ENCODE measurements at regions not wholly inside any gene's neighbourhood (a gene's known extent, or its start where the extent isn't known, plus 50 kb on each side); places are given as distances from the start of the nearest gene placed in this dataset.

DNA sequence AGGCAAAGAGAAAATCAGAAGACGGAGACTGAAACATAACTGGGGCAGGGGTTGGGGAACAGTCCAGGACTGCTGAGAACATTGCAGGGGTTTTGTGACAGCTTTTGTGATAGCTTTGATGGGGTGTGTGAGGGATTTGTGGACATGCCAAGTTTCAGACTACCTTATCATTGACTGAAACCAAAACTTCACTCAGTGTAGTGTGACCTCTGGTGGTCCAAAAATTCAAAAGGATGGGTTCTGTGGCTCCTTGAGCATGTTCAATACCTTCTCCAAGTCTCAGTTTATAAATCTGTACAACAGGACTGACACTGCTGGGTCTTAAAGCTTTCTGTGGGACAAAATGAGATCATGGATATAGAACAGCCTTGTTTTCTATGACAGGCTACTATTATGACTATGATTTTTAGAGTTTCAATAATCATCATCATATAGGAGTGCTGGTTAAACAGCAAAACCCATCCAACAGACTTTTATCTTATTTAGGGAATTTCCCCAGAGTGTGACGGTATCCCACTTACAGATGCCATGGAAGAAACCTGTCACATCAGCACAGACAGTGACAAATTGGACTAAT, 259.2 kb upstream of the SLC14A2 start:
- POLR2A ChIA-PET = no interaction called here

GRCh38 chr18:45357686-45358470, 257.4 kb upstream of the SLC14A2 start:
- H3K79me2 ChIP-seq (ENCODE audit: insufficient read depth, low read length) = no peaks in the 10 kb centered on the region
- DNase-seq (ENCODE audit: low spot score) = no peak
- H3K9me3 ChIP-seq (ENCODE audit: low read length) = no peaks in the 10 kb centered on the region
- no peak overlapping the region for H3K4me3 ChIP-seq (replicated peaks in 1 of 3; ENCODE audit: insufficient read depth in 1 of 3, low read depth in 2 of 3, low read length in 3 of 3)
- H3K36me3 ChIP-seq (replicated peaks in 1 of 2; ENCODE audit: control insufficient read depth in 1 of 2, insufficient read depth in 2 of 2, low read length in 2 of 2) = no peaks in the 10 kb centered on the region
- H4K20me1 ChIP-seq (ENCODE audit: insufficient read depth, low read length) = no peaks in the 10 kb centered on the region
- WGBS (ENCODE audit: low lambda C conversion rate) = 17% methylated on average over 5 of the region's 5 CpGs
- no peak for ATAC-seq
- H3K27me3 ChIP-seq (ENCODE audit: control insufficient read depth in 1 of 2, insufficient read depth in 2 of 2, low read length in 2 of 2) = no peaks in the 10 kb centered on the region
- POLR2A ChIA-PET = no interaction called here
- FAIRE-seq = no peak
- no peaks in the 10 kb centered on the region for H3K4me1 ChIP-seq (ENCODE audit: insufficient read depth, low read length)
- intact Hi-C loops (cut with micrococcal nuclease; ENCODE audit: unreplicated experiment) (no loop called here), in situ Hi-C loops (cut with HindIII; ENCODE audit: extremely low pct_ligation_motif_present, low pct_unique_long_range_greater_than_20kb) (no loop called here)
- no peak overlapping the region for H3K27ac ChIP-seq (ENCODE audit: extremely low read length, insufficient read depth, low read length)
- no peak overlapping the region for H3K9ac ChIP-seq (ENCODE audit: insufficient read depth, low read depth, low read length)
- H2AFZ ChIP-seq (ENCODE audit: low read length) = no peak overlapping the region
- CTCF ChIA-PET (ENCODE audit: low intra/inter-chr PET ratio, low total read pairs) = no interaction called here
- no TSS peak for BruUV-seq (replicated peaks)
- no peak overlapping the region for H3K4me2 ChIP-seq (ENCODE audit: low read depth, low read length)
- TF ChIP-seq RORA (CRISPR knock-in tag; IDR thresholded peaks at IDR 0.05) = no peak
- TF ChIP-seq MED1 (CRISPR knock-in tag; IDR thresholded peaks at IDR 0.05) = no peak
- TF ChIP-seq REXO4 (CRISPR knock-in tag; IDR thresholded peaks at IDR 0.05; ENCODE audit: borderline replicate concordance) = no peak
- TF ChIP-seq ZNF660 (CRISPR knock-in tag; IDR thresholded peaks at IDR 0.05; ENCODE audit: borderline replicate concordance, low read depth) = no peak
- TF ChIP-seq ZEB1 (IDR thresholded peaks at IDR 0.05; ENCODE audit: insufficient replicate concordance, low read depth) = no peak
- no peak for TF ChIP-seq MAFF (IDR thresholded peaks at IDR 0.05; ENCODE audit: low read depth, low read length)
- no peak for TF ChIP-seq KDM5A (IDR thresholded peaks at IDR 0.05; ENCODE audit: borderline replicate concordance, low read length)
- no peak for TF ChIP-seq ZNF143 (CRISPR knock-in tag; IDR thresholded peaks at IDR 0.05)
- no peak for TF ChIP-seq ZNF747 (CRISPR knock-in tag; IDR thresholded peaks at IDR 0.05; ENCODE audit: borderline replicate concordance)
- TF ChIP-seq BATF2 (CRISPR knock-in tag; IDR thresholded peaks at IDR 0.05) = no peak
- TF ChIP-seq, protein P1, sequence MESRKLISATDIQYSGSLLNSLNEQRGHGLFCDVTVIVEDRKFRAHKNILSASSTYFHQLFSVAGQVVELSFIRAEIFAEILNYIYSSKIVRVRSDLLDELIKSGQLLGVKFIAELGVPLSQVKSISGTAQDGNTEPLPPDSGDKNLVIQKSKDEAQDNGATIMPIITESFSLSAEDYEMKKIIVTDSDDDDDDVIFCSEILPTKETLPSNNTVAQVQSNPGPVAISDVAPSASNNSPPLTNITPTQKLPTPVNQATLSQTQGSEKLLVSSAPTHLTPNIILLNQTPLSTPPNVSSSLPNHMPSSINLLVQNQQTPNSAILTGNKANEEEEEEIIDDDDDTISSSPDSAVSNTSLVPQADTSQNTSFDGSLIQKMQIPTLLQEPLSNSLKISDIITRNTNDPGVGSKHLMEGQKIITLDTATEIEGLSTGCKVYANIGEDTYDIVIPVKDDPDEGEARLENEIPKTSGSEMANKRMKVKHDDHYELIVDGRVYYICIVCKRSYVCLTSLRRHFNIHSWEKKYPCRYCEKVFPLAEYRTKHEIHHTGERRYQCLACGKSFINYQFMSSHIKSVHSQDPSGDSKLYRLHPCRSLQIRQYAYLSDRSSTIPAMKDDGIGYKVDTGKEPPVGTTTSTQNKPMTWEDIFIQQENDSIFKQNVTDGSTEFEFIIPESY (CRISPR knock-in tag; IDR thresholded peaks at IDR 0.05) = no peak
- TF ChIP-seq ZNF101 (CRISPR knock-in tag; IDR thresholded peaks at IDR 0.05; ENCODE audit: borderline replicate concordance, low read depth) = no peak
- TF ChIP-seq ZNF557 (CRISPR knock-in tag; IDR thresholded peaks at IDR 0.05) = no peak
- no peak for TF ChIP-seq ZNF331 (CRISPR knock-in tag; IDR thresholded peaks at IDR 0.05)
- no peak for TF ChIP-seq ZNF230 (CRISPR knock-in tag; IDR thresholded peaks at IDR 0.05)
- no peak for TF ChIP-seq THYN1 (CRISPR knock-in tag; IDR thresholded peaks at IDR 0.05; ENCODE audit: borderline replicate concordance, low read depth)

More for the DNA sequence above, 259.2 kb upstream of the SLC14A2 start:
- Histone ChIP-seq H3K79me2 (ENCODE audit: insufficient read depth, low read length) (no peaks in the 10 kb centered on the region), H2AFZ (ENCODE audit: low read length) (no peak overlapping the region), H3K4me3 (replicated peaks in 1 of 3; ENCODE audit: insufficient read depth in 1 of 3, low read depth in 2 of 3, low read length in 3 of 3) (no peak overlapping the region), H3K27ac (ENCODE audit: extremely low read length, insufficient read depth, low read length) (no peak overlapping the region), H3K36me3 (replicated peaks in 1 of 2; ENCODE audit: control insufficient read depth in 1 of 2, insufficient read depth in 2 of 2, low read length in 2 of 2) (no peaks in the 10 kb centered on the region), H3K9me3 (ENCODE audit: low read length) (no peaks in the 10 kb centered on the region), H4K20me1 (ENCODE audit: insufficient read depth, low read length) (no peaks in the 10 kb centered on the region), H3K4me1 (ENCODE audit: insufficient read depth, low read length) (no peaks in the 10 kb centered on the region), H3K27me3 (ENCODE audit: control insufficient read depth in 1 of 2, insufficient read depth in 2 of 2, low read length in 2 of 2) (no peaks in the 10 kb centered on the region), H3K9ac (ENCODE audit: insufficient read depth, low read depth, low read length) (no peak overlapping the region), H3K4me2 (ENCODE audit: low read depth, low read length) (no peak overlapping the region)
- no peak for ATAC-seq
- no peak for FAIRE-seq
- DNase-seq (ENCODE audit: low spot score) = no peak
- 21% methylated on average over 2 of the region's 2 CpGs for WGBS (ENCODE audit: low lambda C conversion rate)
- no peak for TF ChIP-seq CAMTA2 (CRISPR knock-in tag; IDR thresholded peaks at IDR 0.05; ENCODE audit: borderline replicate concordance)
- in situ Hi-C loops (cut with HindIII; ENCODE audit: extremely low pct_ligation_motif_present, low pct_unique_long_range_greater_than_20kb) = no loop called here
- intact Hi-C loops (cut with micrococcal nuclease; ENCODE audit: unreplicated experiment) = no loop called here
- CTCF ChIA-PET (ENCODE audit: low intra/inter-chr PET ratio, low total read pairs) = no interaction called here
- BruUV-seq (replicated peaks) = no TSS peak
